Testis (tissue), 2 donors: ENCODE measurements at regions not wholly inside any gene's neighbourhood (a gene's known extent, or its start where the extent isn't known, plus 50 kb on each side); places are given as distances from the start of the nearest gene placed in this dataset.

ENCODE experiments used
- CTCF ChIP-seq, 3 experiments: fragments of 450-650 bp in 2 of 3; fragments of 200-600 bp in 1 of 3; sonication (generic) in 1 of 3; IDR thresholded peaks; one replicate each; pipeline ENCODE4 v1.5.1; 2016 to 2019; ENCODE audit warnings: antibody characterized with exemption in 3 of 3, mild to moderate bottlenecking in 2 of 3, moderate library complexity in 1 of 3
- POLR2A ChIP-seq: fragments of 450-650 bp; IDR thresholded peaks from one replicate; pipeline ENCODE4 v1.6.1; 2017; ENCODE audit warnings: antibody characterized with exemption, mild to moderate bottlenecking, moderate library complexity

GRCh38 chr18:34959211-34959829 lies 81.9 kb upstream of the MAPRE2 start:
- TF ChIP-seq CTCF (IDR thresholded peaks at IDR 0.05) (no peak), POLR2A (no peak)
